ENCODE measurements at regions not wholly inside any gene's neighbourhood (a gene's known extent, or its start where the extent isn't known, plus 50 kb on each side); places are given as distances from the start of the nearest gene placed in this dataset.

- no TSS peak for BruUV-seq (replicated peaks)
- H3K9me3 ChIP-seq (ENCODE audit: low read length) = no peaks in the 10 kb centered on the region
- no peaks in the 10 kb centered on the region for H3K9me2 ChIP-seq (ENCODE audit: insufficient read depth, low read length)
- H3K4me2 ChIP-seq (ENCODE audit: low read length) = no peak overlapping the region
- H3K36me3 ChIP-seq (ENCODE audit: insufficient read depth, low read length) = no peaks in the 10 kb centered on the region
- H4K20me1 ChIP-seq (ENCODE audit: insufficient read depth, low read length) = no peaks in the 10 kb centered on the region
- CTCF ChIA-PET (ENCODE audit: unreplicated experiment) = no interaction called here
- TF ChIP-seq EZH2phosphoT487 (IDR thresholded peaks at IDR 0.05; ENCODE audit: borderline replicate concordance, low read depth, low read length) (no peak), CTCF (conservative IDR thresholded peaks at IDR 0.05; ENCODE audit: low read length) (no peak)
- H3K27ac ChIP-seq (ENCODE audit: low read depth, low read length, poor library complexity, severe bottlenecking) = no peak overlapping the region
- peaks cover 43% of the 10 kb centered on the region for H3K4me1 ChIP-seq (ENCODE audit: insufficient read depth, low read length, poor library complexity, severe bottlenecking)
- DNase-seq (ENCODE audit: low spot score) = no peak
- POLR2A ChIA-PET = interaction anchor here (0.7 to 1.3 kb wide), 3 partner anchors 9 to 467 kb away, joined by 4 to 6 read pairs (median 4); no protein-coding TSS in a partner anchor
- intact Hi-C loops (cut with micrococcal nuclease; ENCODE audit: unreplicated experiment) = no loop called here
- H3K79me2 ChIP-seq (ENCODE audit: insufficient read depth, low read depth, low read length) = no peaks in the 10 kb centered on the region
- no peak overlapping the region for H3K4me3 ChIP-seq (ENCODE audit: low read depth, low read length, poor library complexity, severe bottlenecking)
- 0 out of 2 replicates have a peak overlapping the region, but pooled peaks have one; percentile 3 for H2AFZ ChIP-seq (ENCODE audit: low read length)
These were observed 165.4 kb upstream of the PLEKHG7 start for GRCh38 chr12:92537290-92537960.

GRCh38 chr12:92535961-92536360, 166.8 kb upstream of the PLEKHG7 start:
- CTCF ChIA-PET (ENCODE audit: unreplicated experiment) = no interaction called here
- no peak overlapping the region for H3K27ac ChIP-seq (ENCODE audit: low read depth, low read length, poor library complexity, severe bottlenecking)

More at GRCh38 chr12:92535961-92536360, 166.8 kb upstream of the PLEKHG7 start:
- no peaks in the 10 kb centered on the region for H3K79me2 ChIP-seq (ENCODE audit: insufficient read depth, low read depth, low read length)
- no peak for TF ChIP-seq EZH2phosphoT487 (IDR thresholded peaks at IDR 0.05; ENCODE audit: borderline replicate concordance, low read depth, low read length)
- no peak for TF ChIP-seq CTCF (conservative IDR thresholded peaks at IDR 0.05; ENCODE audit: low read length)
- BruUV-seq (replicated peaks) = no TSS peak
- H4K20me1 ChIP-seq (ENCODE audit: insufficient read depth, low read length) = no peaks in the 10 kb centered on the region
- H2AFZ ChIP-seq (ENCODE audit: low read length) = no peak overlapping the region
- no peak for DNase-seq (ENCODE audit: low spot score)
- H3K4me2 ChIP-seq (ENCODE audit: low read length) = no peak overlapping the region
- H3K36me3 ChIP-seq (ENCODE audit: insufficient read depth, low read length) = no peaks in the 10 kb centered on the region
- peaks cover 30% of the 10 kb centered on the region for H3K4me1 ChIP-seq (ENCODE audit: insufficient read depth, low read length, poor library complexity, severe bottlenecking)
- no peak overlapping the region for H3K4me3 ChIP-seq (ENCODE audit: low read depth, low read length, poor library complexity, severe bottlenecking)
- H3K9me2 ChIP-seq (ENCODE audit: insufficient read depth, low read length) = no peaks in the 10 kb centered on the region
- intact Hi-C loops (cut with micrococcal nuclease; ENCODE audit: unreplicated experiment) = no loop called here
- POLR2A ChIA-PET = interaction anchor here (1.6 kb wide), 1 partner anchor 9 kb away, joined by 3 read pairs; no protein-coding TSS in a partner anchor
- no peaks in the 10 kb centered on the region for H3K9me3 ChIP-seq (ENCODE audit: low read length)

Measured in OCI-LY7 (cell line).